Caki2 (cell line): ENCODE measurements at regions not wholly inside any gene's neighbourhood (a gene's known extent, or its start where the extent isn't known, plus 50 kb on each side); places are given as distances from the start of the nearest gene placed in this dataset.
A peak's percentile ranks its signal among the peaks of the same experiment; 100 is the strongest.
"Not testable (repeated sequence)": the region's sequence is repeated elsewhere in the genome, so short reads cannot be mapped to it uniquely, and the experiment has no call there.

Experiments used
- DNase-seq: peaks from one replicate; pipeline ENCODE4 v3.0.0-alpha.2; 2015; ENCODE audit warnings: low read depth
- in situ Hi-C: cut with HindIII; loops from 2 replicates; pipeline ENCODE4 v1.10.0; 2016; ENCODE audit warnings: low sequenced_read_pairs, low pct_unique_long_range_greater_than_20kb, mixed read lengths

GRCh38 chr14:40216408-40216807, 784.2 kb upstream of the FBXO33 start:
- in situ Hi-C loops, DNase-seq: not testable (repeated sequence)

DNA sequence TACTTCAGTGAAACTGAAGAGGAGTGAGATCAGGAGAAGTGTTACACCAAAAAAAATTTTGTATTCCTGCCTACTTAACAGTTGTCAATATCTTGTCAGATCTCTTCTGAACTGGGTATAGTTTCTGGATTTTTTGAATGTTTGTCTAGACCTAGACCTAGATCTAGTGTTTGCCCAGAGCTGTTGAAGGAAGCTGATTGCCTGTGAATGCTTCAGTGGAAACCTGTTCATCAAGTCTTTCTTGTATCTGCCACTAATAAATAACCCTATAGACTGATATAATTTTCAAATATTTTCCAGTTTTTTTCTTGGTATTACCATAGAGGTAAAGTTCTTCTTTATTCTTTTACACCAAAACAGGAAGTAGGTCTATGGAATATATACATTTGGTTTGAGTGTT, 781.5 kb upstream of the FBXO33 start:
- in situ Hi-C loops: no loop called here
- no peak for DNase-seq

DNA sequence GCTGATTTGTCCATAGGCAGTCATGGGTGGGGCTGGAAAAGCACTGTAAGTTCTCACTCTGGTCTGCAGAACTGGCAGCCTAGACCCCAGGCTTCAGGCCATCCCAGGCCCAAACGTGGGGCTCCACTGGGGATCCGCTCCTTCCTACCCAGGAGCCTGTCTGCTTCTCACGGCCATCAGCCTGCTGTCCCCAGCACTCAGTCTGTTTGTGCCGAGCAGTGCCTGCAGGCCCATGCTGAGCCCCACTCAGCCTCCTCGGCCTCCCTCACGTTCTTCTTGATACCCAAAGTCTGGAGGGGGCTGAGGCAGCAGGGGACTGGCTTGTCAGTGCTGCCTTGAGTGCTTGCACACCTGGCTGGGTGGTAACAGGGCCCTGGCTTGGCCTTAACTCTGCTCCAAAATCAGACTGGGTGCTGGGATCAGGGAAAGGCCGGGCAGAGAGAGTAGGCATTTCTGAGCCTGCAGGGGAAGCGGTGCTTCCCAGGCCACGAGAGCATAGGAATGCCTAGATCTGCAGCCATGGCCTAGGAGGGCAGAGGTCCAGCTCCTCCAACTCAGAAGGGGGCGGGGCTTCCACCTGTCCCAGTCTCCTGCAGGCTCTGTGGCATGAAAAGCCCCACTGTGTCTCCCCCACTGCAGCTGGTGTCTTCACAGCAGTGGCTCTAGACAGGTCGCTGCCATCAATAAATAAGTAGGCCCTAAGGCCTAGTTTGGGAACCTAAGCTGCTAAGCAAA, 772.4 kb upstream of the FBXO33 start:
- in situ Hi-C loops: no loop called here
- DNase-seq: no peak

DNA sequence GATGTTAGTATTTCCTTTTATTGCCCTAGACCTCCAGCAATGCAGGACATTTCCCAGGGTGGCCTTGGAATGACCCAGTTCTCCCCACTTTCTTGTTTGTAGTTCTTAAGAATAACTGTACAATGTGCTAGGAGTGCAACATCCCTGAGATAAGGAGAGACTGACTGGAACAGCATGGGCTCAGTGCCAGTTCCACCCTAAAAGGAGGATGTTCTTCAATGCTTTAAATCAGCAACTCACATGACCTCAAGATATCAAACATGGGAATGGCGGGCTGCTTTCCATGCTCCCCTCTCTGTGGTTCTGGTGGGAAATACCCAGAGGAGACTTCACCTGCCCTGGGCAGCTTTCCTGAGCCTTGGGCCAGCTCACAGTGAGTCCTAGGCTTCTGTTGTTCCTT, 766.9 kb upstream of the FBXO33 start:
- no peak for DNase-seq
- in situ Hi-C loops: no loop called here

DNA sequence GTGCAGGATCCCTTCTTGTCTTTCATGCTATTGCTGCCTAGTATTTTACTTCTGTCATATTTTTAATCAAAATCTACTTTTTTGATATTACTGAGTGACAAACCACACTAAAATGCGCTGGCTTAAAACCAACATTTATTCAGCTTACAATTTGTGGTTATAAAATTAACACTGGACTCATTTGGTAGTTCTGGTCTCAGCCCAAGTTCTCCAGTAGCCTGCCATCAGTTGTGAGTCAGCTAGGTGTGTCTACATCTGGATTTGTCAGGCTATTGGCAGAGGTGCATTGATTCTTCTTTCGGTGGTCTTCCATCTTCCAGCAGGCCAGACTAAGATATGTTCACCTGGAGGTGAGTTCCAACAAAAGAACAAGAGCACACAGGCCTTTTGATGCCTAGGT, 765.1 kb upstream of the FBXO33 start:
- in situ Hi-C loops: no loop called here
- DNase-seq: no peak

DNA sequence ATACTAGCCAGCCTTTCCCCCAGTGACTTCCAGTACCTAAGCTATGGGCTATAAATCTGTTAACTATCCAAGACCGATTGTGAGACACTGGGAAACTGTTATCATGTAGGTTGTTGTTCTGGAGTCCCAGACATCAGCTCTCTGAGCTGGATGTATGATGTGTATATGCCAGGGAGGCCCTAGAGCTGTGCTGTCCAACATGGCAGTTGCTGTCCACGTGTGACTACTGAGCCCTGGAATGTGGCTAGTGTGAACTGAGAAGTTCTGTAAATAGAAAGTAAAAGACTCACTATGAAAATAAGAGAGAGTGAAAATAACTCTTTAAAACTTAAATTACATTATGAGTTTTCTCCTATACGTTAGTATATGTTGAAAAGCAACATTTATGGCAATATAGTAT, 755.8 kb upstream of the FBXO33 start:
- no peak for DNase-seq
- in situ Hi-C loops: no loop called here

GRCh38 chr14:40164083-40164482, 731.9 kb upstream of the FBXO33 start:
- in situ Hi-C loops: no loop called here
- no peak for DNase-seq

GRCh38 chr14:40139657-40140056, 707.4 kb upstream of the FBXO33 start:
- in situ Hi-C loops: no loop called here
- no peak for DNase-seq

DNA sequence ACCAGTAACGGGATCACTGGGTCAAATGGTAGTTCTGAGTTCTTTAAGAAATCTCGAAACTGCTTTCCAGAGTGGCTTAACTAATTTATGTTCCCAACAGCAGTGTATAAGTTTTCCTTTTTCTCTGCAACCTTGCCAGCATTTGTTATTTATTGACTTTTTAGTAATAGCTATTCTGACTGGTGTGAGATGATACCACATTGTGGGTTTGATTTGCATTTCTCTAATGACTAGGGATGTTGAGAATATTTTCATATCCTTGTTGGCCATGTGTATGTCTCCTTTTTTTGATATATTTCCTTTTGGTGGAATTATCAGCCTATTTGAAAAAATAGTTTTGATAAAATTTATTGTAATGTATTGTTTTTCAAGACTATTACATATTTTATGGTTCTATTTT, 701.2 kb upstream of the FBXO33 start:
- no peak for DNase-seq
- in situ Hi-C loops: no loop called here

GRCh38 chr14:40129159-40129558, 696.9 kb upstream of the FBXO33 start:
- in situ Hi-C loops: no loop called here
- no peak for DNase-seq

DNA sequence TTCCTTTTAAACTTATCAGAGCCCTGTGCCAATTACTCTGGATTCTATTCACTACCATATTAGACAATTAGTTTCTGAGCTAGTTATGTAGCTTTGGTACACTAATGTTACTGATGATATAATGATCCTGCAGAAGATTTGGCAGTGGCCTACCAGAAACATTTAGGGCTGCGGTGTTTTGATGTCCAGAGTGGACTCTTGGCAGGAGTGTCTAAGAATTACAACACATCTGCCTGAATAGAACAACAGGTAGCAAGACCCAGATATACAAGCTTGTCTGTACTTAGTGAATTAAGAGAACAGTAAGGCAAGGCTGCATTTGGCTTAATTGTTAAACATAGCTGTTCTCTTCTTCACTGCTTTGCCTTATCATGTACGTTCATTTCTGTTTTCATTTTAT, 691.6 kb upstream of the FBXO33 start:
- no peak for DNase-seq
- in situ Hi-C loops: no loop called here

DNA sequence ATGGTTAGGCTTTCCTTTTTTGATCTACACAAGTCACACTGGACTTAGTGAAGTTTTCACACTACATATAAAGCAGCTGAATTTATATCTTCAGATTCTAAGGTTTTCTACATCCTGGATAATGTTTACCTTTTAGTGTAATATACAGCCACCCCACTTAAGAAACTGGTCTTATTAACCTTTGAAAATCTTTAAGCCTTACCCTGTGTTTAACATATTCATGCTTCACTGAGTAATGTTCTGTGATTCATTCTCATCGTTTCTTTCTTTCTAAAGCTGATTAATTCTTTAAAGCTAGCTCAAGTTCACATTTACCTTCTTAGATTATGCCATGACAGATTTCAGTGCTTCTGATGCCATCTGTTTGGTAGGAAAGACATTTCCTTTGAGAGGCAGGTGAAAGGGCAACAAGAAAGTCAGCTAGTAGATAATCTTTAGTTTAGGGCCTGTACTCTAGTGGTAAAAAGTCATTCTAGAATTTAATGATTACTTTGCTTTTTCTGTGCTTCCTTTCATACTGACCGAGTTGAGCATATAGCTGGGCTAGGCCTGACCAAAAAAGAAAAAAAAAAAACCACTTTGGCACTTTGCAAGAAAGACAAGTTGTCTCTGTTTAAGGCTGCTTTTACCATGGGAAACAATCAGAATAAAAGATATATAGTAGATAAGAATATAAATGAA, 690.9 kb upstream of the FBXO33 start:
- in situ Hi-C loops: no loop called here
- DNase-seq: peak; percentile 76

DNA sequence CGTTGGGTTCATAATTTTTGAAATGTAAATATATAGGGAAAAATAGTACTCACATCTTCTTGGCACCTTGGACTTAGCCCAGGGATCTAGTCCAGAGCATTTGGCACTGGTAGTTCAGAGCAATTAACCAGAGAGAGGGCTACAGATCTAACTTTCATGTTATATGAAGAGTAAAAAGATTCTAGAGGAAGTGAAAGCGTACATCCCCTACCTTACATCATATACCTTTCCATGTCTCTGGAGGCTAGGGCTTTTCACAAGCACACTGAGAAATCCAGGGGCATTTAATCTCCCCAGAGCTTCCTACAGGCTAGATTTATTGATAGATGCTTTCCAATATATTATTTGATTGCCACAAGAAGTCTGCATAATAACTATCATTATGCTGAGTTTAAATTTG, 687.5 kb upstream of the FBXO33 start:
- in situ Hi-C loops: no loop called here
- DNase-seq: no peak

- DNase-seq: no peak
Observed at GRCh38 chr14:40119321-40119720, 687.1 kb upstream of the FBXO33 start.

DNA sequence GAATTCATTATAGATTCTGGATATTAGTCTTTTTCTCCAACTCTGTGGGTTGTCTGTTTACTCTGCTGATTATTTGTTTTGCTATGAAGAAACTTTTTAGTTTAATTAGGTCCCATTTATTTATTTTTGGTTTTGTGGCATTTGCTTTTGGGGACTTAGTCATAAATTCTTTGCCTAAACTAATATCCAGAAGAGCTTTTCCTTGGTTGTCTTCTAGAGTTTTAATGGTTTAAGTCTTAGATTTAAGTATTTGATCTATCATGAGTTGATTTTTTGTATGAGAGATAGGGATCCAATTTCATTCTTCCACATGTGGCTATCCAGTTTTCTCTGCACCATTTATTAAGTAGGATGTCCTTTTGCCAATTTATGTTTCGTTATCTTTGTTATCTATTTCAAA, 683.4 kb upstream of the FBXO33 start:
- DNase-seq: no peak
- in situ Hi-C loops: no loop called here

More at GRCh38 chr14:40119321-40119720, 687.1 kb upstream of the FBXO33 start:
- in situ Hi-C loops: no loop called here

GRCh38 chr14:40113671-40114070, 681.4 kb upstream of the FBXO33 start:
- in situ Hi-C loops: no loop called here
- DNase-seq: no peak

GRCh38 chr14:40100544-40101196, 668.4 kb upstream of the FBXO33 start:
- no peak for DNase-seq
- in situ Hi-C loops: no loop called here

DNA sequence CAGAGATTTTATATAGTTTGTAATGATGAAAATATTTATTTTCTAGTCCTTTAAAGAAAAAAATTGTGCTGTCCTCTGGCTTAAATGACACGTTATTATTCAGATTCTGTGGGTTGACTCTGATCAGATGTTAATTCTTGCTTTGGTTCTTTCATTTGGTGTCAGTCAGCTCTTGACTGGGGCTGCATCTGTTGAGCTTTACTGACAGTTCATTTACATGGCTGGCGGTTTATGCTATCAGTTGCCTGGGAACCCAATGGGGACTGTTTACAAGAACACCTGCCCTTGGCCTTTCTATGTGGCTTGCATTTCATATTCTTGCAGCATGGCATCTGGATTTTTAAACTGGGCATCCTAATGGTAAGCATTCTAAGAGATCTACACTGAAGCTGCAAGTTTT, 667.1 kb upstream of the FBXO33 start:
- no peak for DNase-seq
- in situ Hi-C loops: no loop called here

DNA sequence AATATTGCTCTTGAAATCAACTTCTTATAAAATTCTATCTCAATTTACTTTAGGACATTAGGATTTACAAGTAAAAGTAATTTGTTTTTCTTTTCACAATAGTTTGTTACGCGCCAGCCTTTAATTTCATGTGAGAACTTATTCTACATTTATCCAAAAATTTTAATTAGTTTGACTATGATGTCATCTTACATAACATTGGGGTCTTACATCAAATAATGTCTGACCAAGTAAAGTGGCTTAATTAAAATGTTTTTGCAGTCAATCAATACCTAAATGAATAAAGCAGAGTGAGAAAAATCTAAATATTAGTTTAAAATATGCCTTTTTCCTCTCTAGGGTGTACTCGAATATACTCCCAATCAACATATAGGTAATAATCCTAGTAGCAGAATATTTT, 666.2 kb upstream of the FBXO33 start:
- in situ Hi-C loops: no loop called here
- DNase-seq: no peak

DNA sequence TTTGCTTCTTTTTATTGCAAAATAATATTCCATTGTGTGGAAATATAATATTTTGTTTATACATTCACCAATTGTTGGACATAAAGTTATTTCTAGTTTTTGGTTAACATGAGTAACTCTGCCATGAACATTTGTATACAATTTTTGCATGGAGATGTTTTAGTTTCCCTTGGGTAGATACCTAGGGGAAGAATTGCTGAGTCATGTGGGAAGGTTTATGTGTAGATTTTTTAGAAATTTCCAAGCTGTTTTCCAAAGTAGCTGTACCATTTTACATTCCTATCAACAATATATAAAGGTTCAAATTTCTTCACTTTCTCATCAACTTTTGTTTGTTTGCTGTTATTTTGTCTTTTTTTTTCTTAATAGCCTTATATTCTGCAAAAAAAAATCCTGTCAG, 664.7 kb upstream of the FBXO33 start:
- DNase-seq: no peak
- in situ Hi-C loops: no loop called here
